ENCODE measurements at regions not wholly inside any gene's neighbourhood (a gene's known extent, or its start where the extent isn't known, plus 50 kb on each side); places are given as distances from the start of the nearest gene placed in this dataset.
"Not testable (repeated sequence)": the region's sequence is repeated elsewhere in the genome, so short reads cannot be mapped to it uniquely, and the experiment has no call there.

DNA sequence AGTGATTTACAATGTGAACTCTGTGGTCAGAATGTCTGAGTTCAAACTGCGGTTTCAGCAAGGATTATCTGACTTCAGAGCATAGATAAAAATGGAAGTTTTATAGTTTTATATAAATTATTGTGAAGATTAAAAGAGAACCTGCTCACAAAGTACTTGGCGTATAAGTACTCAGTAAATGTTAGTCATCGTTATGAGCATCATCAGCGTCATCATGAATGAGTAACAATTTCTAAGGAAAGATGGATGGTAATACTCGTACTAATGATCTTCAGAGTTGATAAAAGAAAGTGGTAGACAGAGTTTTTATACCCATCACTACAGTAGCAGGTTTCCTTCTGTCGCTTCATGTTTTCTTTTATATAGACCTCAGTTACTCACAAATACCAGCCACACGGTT lies 341.8 kb downstream of the RAP2B start:
- no peaks in the 10 kb centered on the region for H3K4me1 ChIP-seq (ENCODE audit: low read depth, poor library complexity, severe bottlenecking)
- no peak overlapping the region for H2AFZ ChIP-seq (ENCODE audit: low read depth)
- H3K79me2 ChIP-seq (ENCODE audit: insufficient read depth, low read depth), result no peaks in the 10 kb centered on the region
- no peak overlapping the region for H3K27ac ChIP-seq
- no peak overlapping the region for H3K4me3 ChIP-seq (IDR thresholded peaks at IDR 0.05; ENCODE audit: insufficient read depth, low read depth, low read length)
- TF ChIP-seq, protein P1, sequence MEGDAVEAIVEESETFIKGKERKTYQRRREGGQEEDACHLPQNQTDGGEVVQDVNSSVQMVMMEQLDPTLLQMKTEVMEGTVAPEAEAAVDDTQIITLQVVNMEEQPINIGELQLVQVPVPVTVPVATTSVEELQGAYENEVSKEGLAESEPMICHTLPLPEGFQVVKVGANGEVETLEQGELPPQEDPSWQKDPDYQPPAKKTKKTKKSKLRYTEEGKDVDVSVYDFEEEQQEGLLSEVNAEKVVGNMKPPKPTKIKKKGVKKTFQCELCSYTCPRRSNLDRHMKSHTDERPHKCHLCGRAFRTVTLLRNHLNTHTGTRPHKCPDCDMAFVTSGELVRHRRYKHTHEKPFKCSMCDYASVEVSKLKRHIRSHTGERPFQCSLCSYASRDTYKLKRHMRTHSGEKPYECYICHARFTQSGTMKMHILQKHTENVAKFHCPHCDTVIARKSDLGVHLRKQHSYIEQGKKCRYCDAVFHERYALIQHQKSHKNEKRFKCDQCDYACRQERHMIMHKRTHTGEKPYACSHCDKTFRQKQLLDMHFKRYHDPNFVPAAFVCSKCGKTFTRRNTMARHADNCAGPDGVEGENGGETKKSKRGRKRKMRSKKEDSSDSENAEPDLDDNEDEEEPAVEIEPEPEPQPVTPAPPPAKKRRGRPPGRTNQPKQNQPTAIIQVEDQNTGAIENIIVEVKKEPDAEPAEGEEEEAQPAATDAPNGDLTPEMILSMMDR (conservative IDR thresholded peaks at IDR 0.05; ENCODE audit: low read depth, low read length), result no peak
- no peaks in the 10 kb centered on the region for H4K20me1 ChIP-seq (ENCODE audit: insufficient read depth)
- no peak overlapping the region for H3K9ac ChIP-seq
- H3K4me2 ChIP-seq, result no peak overlapping the region
- no peaks in the 10 kb centered on the region for H3K36me3 ChIP-seq (ENCODE audit: insufficient read depth)
- no peaks in the 10 kb centered on the region for H3K27me3 ChIP-seq (ENCODE audit: insufficient read depth, low read depth)

DNA sequence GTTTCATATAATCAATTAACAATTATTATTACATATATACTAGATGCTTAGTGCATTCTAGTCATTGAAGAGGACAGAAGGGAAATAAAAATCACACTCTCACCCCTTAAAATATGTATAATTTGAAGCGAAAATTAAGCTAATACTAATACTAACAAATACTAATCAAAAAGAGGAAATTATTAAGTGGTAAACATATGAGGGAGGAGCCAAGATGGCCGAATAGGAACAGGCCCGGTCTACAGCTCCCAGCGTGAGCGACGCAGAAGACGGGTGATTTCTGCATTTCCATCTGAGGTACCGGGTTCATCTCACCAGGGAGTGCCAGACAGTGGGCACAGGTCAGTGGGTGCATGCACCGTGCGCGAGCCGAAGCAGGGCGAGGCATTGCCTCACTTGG lies 344.2 kb downstream of the RAP2B start:
- not testable (repeated sequence) for H3K4me1 ChIP-seq (ENCODE audit: low read depth, poor library complexity, severe bottlenecking); H4K20me1 ChIP-seq (ENCODE audit: insufficient read depth); H3K79me2 ChIP-seq (ENCODE audit: insufficient read depth, low read depth); H3K36me3 ChIP-seq (ENCODE audit: insufficient read depth); H3K4me3 ChIP-seq (IDR thresholded peaks at IDR 0.05; ENCODE audit: insufficient read depth, low read depth, low read length); H3K27me3 ChIP-seq (ENCODE audit: insufficient read depth, low read depth); H3K4me2 ChIP-seq
- Histone ChIP-seq H3K9ac (peak overlapping the region; percentile 46; the same call in 1 of the 2 replicates), H2AFZ (ENCODE audit: low read depth) (peak overlapping the region; percentile 12; the same call in 1 of the 2 replicates), H3K27ac (peak overlapping the region; percentile 35; the same call in 1 of the 2 replicates)

DNA sequence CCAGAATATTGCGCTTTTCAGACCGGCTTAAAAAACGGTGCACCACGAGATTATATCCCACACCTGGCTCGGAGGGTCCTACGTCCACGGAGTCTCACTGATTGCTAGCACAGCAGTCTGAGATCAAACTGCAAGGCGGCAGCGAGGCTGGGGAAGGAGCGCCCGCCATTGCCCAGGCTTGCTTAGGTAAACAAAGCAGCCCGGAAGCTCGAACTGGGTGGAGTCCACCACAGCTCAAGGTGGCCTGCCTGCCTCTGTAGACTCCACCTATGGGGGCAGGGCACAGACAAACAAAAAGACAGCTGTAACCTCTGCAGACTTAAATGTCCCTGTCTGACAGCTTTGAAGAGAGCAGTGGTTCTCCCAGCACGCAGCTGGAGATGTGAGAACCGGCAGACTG lies 344.7 kb downstream of the RAP2B start:
- Histone ChIP-seq H3K27ac (peak overlapping the region; percentile 35; the same call in 1 of the 2 replicates), H3K9ac (peak overlapping the region; percentile 46; the same call in 1 of the 2 replicates)
- not testable (repeated sequence) for H3K4me3 ChIP-seq (IDR thresholded peaks at IDR 0.05; ENCODE audit: insufficient read depth, low read depth, low read length); H3K36me3 ChIP-seq (ENCODE audit: insufficient read depth); H3K4me1 ChIP-seq (ENCODE audit: low read depth, poor library complexity, severe bottlenecking); H3K4me2 ChIP-seq; H4K20me1 ChIP-seq (ENCODE audit: insufficient read depth); H2AFZ ChIP-seq (ENCODE audit: low read depth); H3K27me3 ChIP-seq (ENCODE audit: insufficient read depth, low read depth); H3K79me2 ChIP-seq (ENCODE audit: insufficient read depth, low read depth)

DNA sequence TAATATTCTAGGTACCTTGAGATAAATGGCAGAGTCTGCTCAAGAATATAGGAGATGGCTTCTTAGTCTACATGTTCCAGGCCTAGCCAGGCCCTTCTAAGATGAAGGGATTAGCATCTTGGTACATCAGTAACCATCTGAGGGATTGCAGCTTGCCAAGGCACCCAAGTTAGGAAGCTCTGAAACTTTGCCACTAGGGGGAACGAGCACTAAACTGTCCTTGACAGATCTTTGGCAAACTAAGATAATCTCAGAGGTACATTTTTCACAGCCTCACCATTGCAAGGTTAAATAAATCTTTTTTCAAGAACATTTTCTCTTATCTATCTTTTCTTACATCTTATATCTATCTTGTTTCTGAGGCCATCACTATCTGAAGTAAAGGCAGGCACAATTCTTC lies 351.2 kb downstream of the RAP2B start:
- Histone ChIP-seq H3K4me1 (ENCODE audit: low read depth, poor library complexity, severe bottlenecking) (no peaks in the 10 kb centered on the region), H4K20me1 (ENCODE audit: insufficient read depth) (no peaks in the 10 kb centered on the region), H3K36me3 (ENCODE audit: insufficient read depth) (no peaks in the 10 kb centered on the region), H3K27ac (no peak overlapping the region), H3K9ac (no peak overlapping the region), H3K4me3 (IDR thresholded peaks at IDR 0.05; ENCODE audit: insufficient read depth, low read depth, low read length) (no peak overlapping the region), H3K27me3 (ENCODE audit: insufficient read depth, low read depth) (no peaks in the 10 kb centered on the region), H2AFZ (ENCODE audit: low read depth) (no peak overlapping the region), H3K4me2 (no peak overlapping the region), H3K79me2 (ENCODE audit: insufficient read depth, low read depth) (no peaks in the 10 kb centered on the region)
- TF ChIP-seq, protein P1 (conservative IDR thresholded peaks at IDR 0.05; ENCODE audit: low read depth, low read length), result no peak

DNA sequence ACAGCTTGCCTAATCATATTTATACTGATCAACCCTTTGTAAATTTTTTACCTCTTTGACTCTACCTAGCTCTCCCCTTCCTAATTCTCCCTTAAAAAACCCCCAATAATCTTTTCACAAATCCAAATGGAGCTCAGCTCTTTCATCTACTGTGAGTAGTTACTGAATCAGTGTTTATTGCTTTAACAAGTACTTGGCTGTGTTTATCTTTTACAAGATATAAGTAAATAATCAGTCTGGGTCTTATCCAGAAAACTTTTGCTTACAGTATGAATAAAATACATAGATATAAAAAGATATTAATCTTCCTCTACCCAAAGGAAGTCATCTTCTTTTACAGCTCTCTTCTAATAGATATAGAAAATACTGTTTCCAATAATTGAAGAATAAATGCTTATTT lies 366.4 kb downstream of the RAP2B start:
- no peaks in the 10 kb centered on the region for H3K79me2 ChIP-seq (ENCODE audit: insufficient read depth, low read depth)
- no peaks in the 10 kb centered on the region; the same call in 1 of the 2 replicates for H3K36me3 ChIP-seq (ENCODE audit: insufficient read depth)
- no peak overlapping the region for H3K4me3 ChIP-seq (IDR thresholded peaks at IDR 0.05; ENCODE audit: insufficient read depth, low read depth, low read length)
- no peak overlapping the region for H3K27ac ChIP-seq
- no peaks in the 10 kb centered on the region for H4K20me1 ChIP-seq (ENCODE audit: insufficient read depth)
- H3K9ac ChIP-seq, result no peak overlapping the region
- no peaks in the 10 kb centered on the region for H3K4me1 ChIP-seq (ENCODE audit: low read depth, poor library complexity, severe bottlenecking)
- no peaks in the 10 kb centered on the region for H3K27me3 ChIP-seq (ENCODE audit: insufficient read depth, low read depth)
- no peak overlapping the region for H2AFZ ChIP-seq (ENCODE audit: low read depth)
- TF ChIP-seq, protein P1 (conservative IDR thresholded peaks at IDR 0.05; ENCODE audit: low read depth, low read length), result no peak
- H3K4me2 ChIP-seq, result no peak overlapping the region
